ENCODE measurements at regions not wholly inside any gene's neighbourhood (a gene's known extent, or its start where the extent isn't known, plus 50 kb on each side); places are given as distances from the start of the nearest gene placed in this dataset.
"Not testable (repeated sequence)": the region's sequence is repeated elsewhere in the genome, so short reads cannot be mapped to it uniquely, and the experiment has no call there.

GRCh38 chr9:42860133-42860532, 676.7 kb downstream of the SPATA31A6 start:
- intact Hi-C loops (cut with DNase I); DNase-seq (ENCODE audit: low spot score): not testable (repeated sequence)

DNA sequence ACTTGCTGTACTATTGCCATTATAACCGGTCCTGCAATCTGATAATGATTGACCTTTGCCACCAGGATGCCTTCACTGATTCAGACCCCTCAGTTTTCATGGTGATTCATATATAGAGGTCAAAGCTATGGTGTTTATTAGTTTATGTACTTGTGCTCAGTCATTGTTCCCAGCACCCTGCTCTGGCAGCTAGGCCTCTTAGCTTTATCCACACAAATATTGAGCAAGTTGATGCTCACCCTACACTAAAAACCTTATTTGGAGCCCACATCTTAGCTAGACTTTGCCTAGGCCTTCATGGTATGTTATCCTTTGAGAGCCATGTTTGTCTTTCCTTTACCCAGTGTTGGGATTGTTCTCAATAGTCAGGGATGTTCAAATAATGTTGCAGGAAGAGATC, 679.0 kb downstream of the SPATA31A6 start:
- DNase-seq (ENCODE audit: low spot score); intact Hi-C loops (cut with DNase I): not testable (repeated sequence)
